ENCODE measurements at regions not wholly inside any gene's neighbourhood (a gene's known extent, or its start where the extent isn't known, plus 50 kb on each side); places are given as distances from the start of the nearest gene placed in this dataset.
"Not testable (repeated sequence)": the region's sequence is repeated elsewhere in the genome, so short reads cannot be mapped to it uniquely, and the experiment has no call there.

DNA sequence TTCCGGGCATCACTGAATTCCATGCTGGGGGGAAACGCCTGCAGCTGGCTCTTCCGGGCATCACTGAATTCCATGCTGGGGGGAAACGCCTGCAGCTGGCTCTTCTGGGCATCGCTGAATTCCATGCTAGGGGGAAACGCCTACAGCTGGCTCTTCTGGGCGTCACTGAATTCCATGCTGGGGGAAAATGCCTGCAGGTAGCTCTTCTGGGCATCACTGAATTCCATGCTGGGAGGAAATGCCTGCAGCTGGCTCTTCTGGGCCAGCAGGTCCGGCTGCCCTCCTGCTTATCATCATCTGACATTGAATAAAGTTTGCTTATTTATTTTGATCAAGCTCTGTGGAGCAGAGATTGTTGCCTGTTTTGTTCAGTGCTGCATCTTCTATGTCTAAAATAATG lies 355.1 kb downstream of the SMOC2 start:
- Histone ChIP-seq H3K4me1 (ENCODE audit: control insufficient read depth in 4 of 4, insufficient read depth in 4 of 4, low read length in 3 of 4) (no peaks in the 10 kb centered on the region), H3K36me3 (ENCODE audit: control insufficient read depth in 4 of 4, insufficient read depth in 3 of 4, low read depth in 1 of 4, low read length in 3 of 4) (no peaks in the 10 kb centered on the region), H3K9me3 (ENCODE audit: control insufficient read depth in 4 of 4, low read length in 3 of 4) (peaks cover 0 to 3% (median under 1%) of the 10 kb centered on the region in 4 donors), H3K27ac (ENCODE audit: low read depth in 1 of 2, low read length in 2 of 2) (no peak overlapping the region), H3K9ac (ENCODE audit: low read depth in 1 of 2, low read length in 2 of 2) (no peak overlapping the region), H3K27me3 (ENCODE audit: control insufficient read depth in 4 of 4, insufficient read depth in 4 of 4, low read length in 3 of 4) (no peaks in the 10 kb centered on the region), H3K4me3 (ENCODE audit: low read depth in 1 of 3, low read length in 3 of 3) (no peak overlapping the region)
- TF ChIP-seq, protein P1, sequence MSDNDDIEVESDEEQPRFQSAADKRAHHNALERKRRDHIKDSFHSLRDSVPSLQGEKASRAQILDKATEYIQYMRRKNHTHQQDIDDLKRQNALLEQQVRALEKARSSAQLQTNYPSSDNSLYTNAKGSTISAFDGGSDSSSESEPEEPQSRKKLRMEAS (IDR thresholded peaks at IDR 0.05) = no peak
- TF ChIP-seq, protein P2, sequence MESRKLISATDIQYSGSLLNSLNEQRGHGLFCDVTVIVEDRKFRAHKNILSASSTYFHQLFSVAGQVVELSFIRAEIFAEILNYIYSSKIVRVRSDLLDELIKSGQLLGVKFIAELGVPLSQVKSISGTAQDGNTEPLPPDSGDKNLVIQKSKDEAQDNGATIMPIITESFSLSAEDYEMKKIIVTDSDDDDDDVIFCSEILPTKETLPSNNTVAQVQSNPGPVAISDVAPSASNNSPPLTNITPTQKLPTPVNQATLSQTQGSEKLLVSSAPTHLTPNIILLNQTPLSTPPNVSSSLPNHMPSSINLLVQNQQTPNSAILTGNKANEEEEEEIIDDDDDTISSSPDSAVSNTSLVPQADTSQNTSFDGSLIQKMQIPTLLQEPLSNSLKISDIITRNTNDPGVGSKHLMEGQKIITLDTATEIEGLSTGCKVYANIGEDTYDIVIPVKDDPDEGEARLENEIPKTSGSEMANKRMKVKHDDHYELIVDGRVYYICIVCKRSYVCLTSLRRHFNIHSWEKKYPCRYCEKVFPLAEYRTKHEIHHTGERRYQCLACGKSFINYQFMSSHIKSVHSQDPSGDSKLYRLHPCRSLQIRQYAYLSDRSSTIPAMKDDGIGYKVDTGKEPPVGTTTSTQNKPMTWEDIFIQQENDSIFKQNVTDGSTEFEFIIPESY (IDR thresholded peaks at IDR 0.05) = no peak
- TF ChIP-seq HNF4A (conservative IDR thresholded peaks at IDR 0.05) (no peak), FOXA2 (IDR thresholded peaks at IDR 0.05) (no peak), RAD21 (IDR thresholded peaks at IDR 0.05) (no peak), YY1 (IDR thresholded peaks at IDR 0.05) (no peak), HNF4G (IDR thresholded peaks at IDR 0.05) (no peak), TAF1 (conservative IDR thresholded peaks at IDR 0.05) (no peak), NR2F2 (IDR thresholded peaks at IDR 0.05) (no peak), RXRA (IDR thresholded peaks at IDR 0.05) (no peak), JUND (IDR thresholded peaks at IDR 0.05) (no peak), SP1 (IDR thresholded peaks at IDR 0.05) (no peak), EGR1 (IDR thresholded peaks at IDR 0.05; ENCODE audit: low read depth in 2 of 2) (no peak)
- TF ChIP-seq, protein P3, sequence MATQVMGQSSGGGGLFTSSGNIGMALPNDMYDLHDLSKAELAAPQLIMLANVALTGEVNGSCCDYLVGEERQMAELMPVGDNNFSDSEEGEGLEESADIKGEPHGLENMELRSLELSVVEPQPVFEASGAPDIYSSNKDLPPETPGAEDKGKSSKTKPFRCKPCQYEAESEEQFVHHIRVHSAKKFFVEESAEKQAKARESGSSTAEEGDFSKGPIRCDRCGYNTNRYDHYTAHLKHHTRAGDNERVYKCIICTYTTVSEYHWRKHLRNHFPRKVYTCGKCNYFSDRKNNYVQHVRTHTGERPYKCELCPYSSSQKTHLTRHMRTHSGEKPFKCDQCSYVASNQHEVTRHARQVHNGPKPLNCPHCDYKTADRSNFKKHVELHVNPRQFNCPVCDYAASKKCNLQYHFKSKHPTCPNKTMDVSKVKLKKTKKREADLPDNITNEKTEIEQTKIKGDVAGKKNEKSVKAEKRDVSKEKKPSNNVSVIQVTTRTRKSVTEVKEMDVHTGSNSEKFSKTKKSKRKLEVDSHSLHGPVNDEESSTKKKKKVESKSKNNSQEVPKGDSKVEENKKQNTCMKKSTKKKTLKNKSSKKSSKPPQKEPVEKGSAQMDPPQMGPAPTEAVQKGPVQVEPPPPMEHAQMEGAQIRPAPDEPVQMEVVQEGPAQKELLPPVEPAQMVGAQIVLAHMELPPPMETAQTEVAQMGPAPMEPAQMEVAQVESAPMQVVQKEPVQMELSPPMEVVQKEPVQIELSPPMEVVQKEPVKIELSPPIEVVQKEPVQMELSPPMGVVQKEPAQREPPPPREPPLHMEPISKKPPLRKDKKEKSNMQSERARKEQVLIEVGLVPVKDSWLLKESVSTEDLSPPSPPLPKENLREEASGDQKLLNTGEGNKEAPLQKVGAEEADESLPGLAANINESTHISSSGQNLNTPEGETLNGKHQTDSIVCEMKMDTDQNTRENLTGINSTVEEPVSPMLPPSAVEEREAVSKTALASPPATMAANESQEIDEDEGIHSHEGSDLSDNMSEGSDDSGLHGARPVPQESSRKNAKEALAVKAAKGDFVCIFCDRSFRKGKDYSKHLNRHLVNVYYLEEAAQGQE (IDR thresholded peaks at IDR 0.05) = no peak
- TF ChIP-seq, protein P4, sequence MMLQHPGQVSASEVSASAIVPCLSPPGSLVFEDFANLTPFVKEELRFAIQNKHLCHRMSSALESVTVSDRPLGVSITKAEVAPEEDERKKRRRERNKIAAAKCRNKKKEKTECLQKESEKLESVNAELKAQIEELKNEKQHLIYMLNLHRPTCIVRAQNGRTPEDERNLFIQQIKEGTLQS (IDR thresholded peaks at IDR 0.05) = no peak
- TF ChIP-seq, protein P5, sequence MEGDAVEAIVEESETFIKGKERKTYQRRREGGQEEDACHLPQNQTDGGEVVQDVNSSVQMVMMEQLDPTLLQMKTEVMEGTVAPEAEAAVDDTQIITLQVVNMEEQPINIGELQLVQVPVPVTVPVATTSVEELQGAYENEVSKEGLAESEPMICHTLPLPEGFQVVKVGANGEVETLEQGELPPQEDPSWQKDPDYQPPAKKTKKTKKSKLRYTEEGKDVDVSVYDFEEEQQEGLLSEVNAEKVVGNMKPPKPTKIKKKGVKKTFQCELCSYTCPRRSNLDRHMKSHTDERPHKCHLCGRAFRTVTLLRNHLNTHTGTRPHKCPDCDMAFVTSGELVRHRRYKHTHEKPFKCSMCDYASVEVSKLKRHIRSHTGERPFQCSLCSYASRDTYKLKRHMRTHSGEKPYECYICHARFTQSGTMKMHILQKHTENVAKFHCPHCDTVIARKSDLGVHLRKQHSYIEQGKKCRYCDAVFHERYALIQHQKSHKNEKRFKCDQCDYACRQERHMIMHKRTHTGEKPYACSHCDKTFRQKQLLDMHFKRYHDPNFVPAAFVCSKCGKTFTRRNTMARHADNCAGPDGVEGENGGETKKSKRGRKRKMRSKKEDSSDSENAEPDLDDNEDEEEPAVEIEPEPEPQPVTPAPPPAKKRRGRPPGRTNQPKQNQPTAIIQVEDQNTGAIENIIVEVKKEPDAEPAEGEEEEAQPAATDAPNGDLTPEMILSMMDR (IDR thresholded peaks at IDR 0.05; ENCODE audit: low read depth, low read length, missing input control) = no peak
- WGBS = 59% methylated on average over 8 of the region's 8 CpGs
- DNase-seq (ENCODE audit: low spot score) = no peak

DNA sequence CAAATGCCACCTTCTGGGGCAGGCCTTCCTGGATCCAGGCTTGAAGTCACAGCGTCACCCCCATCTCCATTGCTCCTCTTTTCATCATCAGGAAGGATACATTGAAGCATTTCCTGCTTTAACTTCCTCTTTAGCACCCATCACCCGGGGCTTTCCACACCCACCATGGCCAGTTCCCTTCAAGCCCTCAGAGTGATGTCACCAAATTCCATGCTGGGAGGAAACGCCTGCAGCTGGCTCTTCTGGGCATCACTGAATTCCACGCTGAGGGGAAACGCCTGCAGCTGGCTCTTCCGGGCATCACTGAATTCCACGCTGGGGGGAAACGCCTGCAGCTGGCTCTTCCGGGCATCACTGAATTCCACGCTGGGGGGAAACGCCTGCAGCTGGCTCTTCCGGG lies 354.6 kb downstream of the SMOC2 start:
- not testable (repeated sequence) for H3K9ac ChIP-seq (ENCODE audit: low read depth in 1 of 2, low read length in 2 of 2)
- whole genome bisulfite sequencing = 81% methylated on average over 8 of the region's 12 CpGs

More for the DNA sequence above, 354.6 kb downstream of the SMOC2 start:
- H3K27ac ChIP-seq (ENCODE audit: low read depth in 1 of 2, low read length in 2 of 2); H3K4me1 ChIP-seq (ENCODE audit: control insufficient read depth in 4 of 4, insufficient read depth in 4 of 4, low read length in 3 of 4); H3K36me3 ChIP-seq (ENCODE audit: control insufficient read depth in 4 of 4, insufficient read depth in 3 of 4, low read depth in 1 of 4, low read length in 3 of 4); H3K4me3 ChIP-seq (ENCODE audit: low read depth in 1 of 3, low read length in 3 of 3); H3K27me3 ChIP-seq (ENCODE audit: control insufficient read depth in 4 of 4, insufficient read depth in 4 of 4, low read length in 3 of 4); H3K9me3 ChIP-seq (ENCODE audit: control insufficient read depth in 4 of 4, low read length in 3 of 4); DNase-seq (ENCODE audit: low spot score): not testable (repeated sequence)

Data from liver (tissue), 8 donors.